ENCODE measurements at regions not wholly inside any gene's neighbourhood (a gene's known extent, or its start where the extent isn't known, plus 50 kb on each side); places are given as distances from the start of the nearest gene placed in this dataset.
A peak's percentile ranks its signal among the peaks of the same experiment; 100 is the strongest.

DNA sequence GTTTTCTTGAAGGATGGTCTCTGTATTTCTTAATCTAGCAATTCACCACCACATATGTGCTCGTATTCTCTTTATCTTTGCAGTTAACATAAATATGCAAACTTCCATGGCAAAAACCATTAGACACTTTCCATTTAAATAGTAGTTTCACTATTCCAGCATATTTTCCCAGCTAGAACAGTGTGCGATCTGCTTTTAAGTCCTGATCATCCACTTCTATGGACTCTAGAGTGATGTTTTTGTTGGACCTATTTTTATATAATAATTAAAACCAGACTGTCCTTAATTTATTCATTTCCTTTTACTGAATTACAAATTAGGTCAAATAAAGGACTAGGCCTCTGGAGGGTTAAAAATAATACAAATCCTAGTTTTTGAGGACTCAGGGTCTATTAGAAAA is 418.4 kb upstream of the TRIB2 start:
- DNase-seq, result no peak

DNA sequence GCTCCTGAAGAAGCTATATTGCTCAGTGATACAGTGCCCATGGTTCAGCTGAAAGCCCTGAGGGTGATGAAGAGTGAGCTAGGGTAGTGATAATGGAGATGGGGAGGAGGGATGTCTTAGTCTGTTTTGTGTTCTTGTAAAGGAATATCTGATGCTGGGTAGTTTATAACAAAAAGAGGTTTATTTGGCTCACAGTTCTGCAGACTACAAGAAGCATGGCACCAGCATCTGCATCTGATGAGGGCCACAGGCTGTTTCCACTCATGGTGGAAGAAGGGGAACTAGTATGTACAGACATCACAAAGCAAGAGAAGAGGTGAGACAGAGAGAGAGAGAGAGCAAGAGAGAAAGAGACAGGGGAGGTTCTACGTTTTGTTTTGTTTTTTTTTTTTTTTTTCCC is 417.3 kb upstream of the TRIB2 start:
- DNase-seq, result no peak

- peak; percentile 32 for DNase-seq
Measured at GRCh38 chr2:12300019-12300602, 416.6 kb upstream of the TRIB2 start.

DNA sequence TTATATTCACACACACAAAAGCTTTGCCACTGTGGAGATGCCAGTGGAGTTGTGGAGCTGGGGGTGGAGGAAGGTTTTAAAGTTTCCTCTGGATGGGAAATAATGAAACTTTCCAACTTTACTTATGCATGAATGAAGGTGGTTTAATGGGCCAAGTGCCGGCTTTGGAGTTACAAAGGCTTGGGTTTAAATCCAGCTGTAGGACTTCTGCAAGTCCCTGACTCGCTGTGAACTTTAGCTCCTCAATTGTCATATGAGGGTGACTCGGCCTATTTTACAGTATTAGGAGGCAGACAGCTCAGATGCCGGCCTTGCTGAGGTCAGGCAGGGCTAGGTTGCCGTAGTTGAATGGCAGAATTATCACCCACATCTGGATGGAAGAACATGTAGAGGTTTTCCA is 415.8 kb upstream of the TRIB2 start:
- DNase-seq, result no peak

GRCh38 chr2:12302140-12302539 is 414.6 kb upstream of the TRIB2 start:
- DNase-seq, result no peak

GRCh38 chr2:12302691-12303090 is 414.0 kb upstream of the TRIB2 start:
- DNase-seq, result no peak

GRCh38 chr2:12303181-12304030 is 413.3 kb upstream of the TRIB2 start:
- DNase-seq, result peak; percentile 89

DNA sequence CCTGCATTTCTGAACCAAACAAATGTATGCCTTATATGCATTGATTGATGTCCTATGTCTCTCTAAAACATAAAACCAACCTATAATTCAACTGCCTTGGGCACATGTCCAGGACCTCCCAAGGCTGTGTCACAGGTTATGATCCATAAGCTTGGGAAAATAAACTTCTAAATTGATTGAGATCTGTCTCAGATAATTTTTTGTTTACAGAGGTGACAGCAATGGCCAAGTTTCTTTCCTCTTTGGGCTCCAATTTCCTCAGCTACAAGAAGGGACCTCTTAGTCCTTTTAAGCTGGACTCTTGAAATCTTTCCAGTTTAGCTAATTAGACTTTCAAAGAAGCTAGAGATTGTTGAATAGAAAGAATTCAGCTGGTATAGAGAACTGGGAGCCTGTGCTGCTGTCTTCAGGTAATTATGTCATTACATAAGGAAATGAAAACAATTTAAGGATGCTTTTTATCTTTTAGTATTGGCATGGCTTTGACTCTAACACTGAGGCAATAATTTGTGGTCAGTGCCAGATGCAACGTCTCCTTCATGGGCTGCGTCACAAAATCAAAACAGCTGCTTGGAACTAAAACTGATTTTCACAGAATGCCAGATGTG is 412.1 kb upstream of the TRIB2 start:
- peak; percentile 51 for DNase-seq

- DNase-seq, result no peak
Measured at GRCh38 chr2:12305931-12306330, 410.8 kb upstream of the TRIB2 start.

DNA sequence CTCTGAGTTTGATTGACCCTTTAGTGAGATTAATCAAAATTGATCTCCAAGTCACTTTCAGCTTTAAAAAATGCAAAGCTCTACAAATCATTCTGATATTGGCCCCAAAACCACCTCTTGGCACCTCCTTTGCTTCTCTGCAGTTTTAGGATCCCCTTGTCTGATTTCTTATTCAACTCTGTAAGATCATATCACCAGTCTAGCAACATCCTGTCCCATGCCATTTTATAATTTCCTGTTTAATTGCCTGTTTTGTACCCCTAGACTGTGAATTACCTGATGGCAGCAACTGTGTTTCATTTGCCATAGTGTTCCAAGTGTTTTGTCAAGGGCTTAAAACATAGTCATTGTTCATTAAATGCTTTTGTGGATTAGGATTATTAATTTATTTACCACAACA is 406.3 kb upstream of the TRIB2 start:
- no peak for DNase-seq

GRCh38 chr2:12313445-12314126 is 403.1 kb upstream of the TRIB2 start:
- DNase-seq, result peak; percentile 48

DNA sequence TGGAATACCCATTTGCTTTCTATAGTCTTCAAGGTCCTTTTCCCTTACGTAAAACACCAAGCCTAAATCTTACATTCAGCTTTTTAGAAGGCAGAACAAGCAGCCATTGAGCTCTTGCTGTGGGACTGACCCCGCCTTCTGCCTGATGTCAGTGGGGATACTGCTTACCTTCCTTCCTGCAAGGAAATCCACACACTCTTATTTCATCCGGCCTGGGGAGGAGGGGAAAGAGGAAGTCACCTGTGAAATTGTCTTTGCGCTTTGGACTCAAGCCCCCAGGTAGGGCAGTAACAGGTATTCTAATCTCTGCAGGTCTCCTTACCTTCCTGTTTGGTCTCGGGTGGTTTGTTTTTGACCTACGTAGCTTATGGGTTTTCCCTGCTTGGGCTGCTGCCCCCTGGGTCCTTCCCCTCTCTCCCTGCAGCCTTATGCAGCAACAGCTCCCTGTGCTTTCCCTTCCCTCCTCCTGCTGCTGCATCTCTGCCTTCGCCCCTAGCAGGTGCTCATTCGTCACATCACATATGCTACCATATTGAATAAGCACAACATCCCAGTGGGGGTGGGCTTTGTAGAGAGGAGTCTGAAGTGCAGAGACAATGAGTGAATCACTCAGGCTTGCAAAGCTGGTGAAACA is 402.5 kb upstream of the TRIB2 start:
- no peak for DNase-seq

DNA sequence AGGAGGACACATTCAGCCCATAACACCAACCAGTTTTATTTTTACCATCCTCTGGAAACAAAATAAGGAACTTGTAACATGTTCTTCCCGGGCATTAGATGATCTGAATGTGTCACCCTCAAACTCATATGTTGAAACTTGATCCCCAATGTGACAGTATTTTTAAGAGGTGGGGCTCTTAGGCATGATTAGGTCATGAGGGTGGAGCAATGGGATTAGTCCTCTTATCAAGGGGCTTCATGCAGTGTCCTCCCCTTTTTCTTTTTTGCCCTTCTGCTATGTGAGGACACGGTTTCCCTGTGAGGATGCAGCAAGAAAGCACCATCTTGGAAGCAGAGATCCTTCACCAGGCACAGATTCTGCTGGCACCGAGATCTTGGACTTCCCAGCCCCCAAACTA is 401.5 kb upstream of the TRIB2 start:
- DNase-seq, result no peak

GRCh38 chr2:12316476-12316875 is 400.3 kb upstream of the TRIB2 start:
- DNase-seq, result no peak

- DNase-seq, result no peak
Measured at GRCh38 chr2:12317286-12317685, 399.4 kb upstream of the TRIB2 start.

DNA sequence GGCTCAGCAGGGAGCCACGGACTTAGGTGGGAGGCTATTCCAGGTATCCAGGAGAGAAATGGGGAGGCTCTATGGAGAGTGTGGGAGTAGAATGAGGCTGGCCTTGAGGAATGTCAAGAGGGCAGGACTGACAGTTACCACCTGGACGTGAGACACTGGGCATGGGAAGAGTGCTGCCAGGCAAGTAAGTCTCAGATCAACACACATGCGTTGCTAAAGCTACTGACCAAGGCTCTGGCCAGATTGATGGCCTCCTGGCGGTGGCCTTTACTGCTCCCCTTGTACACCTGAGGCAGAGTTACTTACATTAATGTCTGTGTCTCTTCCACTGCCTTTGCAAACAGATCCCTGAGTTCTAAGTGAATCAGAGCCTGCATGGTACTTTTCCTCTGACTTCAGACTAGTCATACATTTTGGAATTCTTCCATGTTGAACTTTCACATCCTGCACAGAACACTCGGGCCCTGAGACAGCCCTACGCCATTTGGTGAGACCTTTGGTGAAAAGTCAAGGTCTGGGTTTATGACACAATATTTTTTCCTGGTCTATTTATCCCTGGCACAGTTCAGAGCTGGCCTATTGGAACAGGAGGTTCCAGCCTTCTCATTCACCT is 398.8 kb upstream of the TRIB2 start:
- peak; percentile 91 for DNase-seq

DNA sequence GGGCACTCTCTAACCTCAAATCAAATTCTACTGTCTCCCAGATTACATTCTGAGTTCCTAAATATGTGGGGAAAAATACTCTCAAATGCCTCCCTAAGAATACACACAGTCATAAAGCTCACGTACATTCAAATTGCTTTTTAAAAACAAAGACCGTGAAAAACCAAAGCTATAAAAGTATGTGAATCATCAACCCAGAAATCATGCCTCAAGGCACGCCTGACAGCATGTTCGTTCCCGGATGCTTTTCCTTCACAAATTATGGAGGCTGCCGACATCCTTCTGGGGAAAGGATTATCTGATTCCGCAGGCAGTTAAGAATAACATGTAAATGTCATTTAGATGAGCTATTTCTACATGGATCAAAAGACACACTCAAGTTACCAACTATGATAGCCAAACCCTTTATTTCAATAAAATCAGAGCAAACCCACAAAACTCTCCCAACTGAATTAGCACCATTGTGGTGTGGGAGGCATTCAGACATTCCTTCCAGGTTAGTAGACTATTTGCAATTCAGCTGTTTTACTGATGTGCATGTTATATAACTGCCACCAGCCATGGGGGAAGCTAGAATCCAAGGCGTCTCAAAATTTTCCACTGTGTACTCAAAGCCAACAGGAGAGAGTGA is 398.2 kb upstream of the TRIB2 start:
- peak; percentile 98 for DNase-seq

DNA sequence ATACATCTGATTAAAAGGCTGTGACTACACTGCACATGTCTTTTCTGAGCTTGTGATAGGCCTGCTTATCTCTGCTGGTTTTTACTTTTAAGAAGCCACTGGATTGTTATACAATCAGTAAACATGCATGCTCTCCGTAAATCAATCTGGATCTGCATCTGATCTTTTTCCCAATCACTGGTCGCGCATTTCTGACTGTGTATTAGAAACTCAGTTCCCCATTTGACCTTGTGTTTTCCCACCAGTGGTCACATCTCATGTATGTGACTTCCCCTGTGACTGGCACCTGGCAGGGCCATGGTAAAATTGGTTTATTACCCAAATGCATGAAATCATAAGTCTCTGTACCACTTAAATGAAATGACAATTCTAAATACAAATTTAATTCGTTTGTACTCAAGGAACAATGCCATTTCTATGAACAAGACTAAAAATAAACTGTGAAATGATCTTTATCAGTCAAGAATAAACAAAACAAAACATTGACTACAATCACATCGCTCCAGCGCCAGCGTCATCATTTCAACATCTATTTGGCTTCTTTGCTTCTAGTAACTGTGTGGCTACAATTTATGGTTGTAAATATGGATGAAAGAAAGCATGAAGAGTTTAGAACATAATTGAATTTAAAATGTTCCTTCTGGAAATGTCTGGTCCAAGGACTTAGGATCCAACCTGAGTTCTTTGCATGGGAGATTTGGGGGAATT is 396.6 kb upstream of the TRIB2 start:
- DNase-seq, result no peak

GRCh38 chr2:12320991-12321641 is 395.6 kb upstream of the TRIB2 start:
- peak; percentile 96 for DNase-seq

- DNase-seq, result peak; percentile 26
Measured at GRCh38 chr2:12321886-12322285, 394.9 kb upstream of the TRIB2 start.

GRCh38 chr2:12325806-12326205 is 390.9 kb upstream of the TRIB2 start:
- peak; percentile 42 for DNase-seq
